GM20000 (cell line): ENCODE measurements at regions not wholly inside any gene's neighbourhood (a gene's known extent, or its start where the extent isn't known, plus 50 kb on each side); places are given as distances from the start of the nearest gene placed in this dataset.
"Not testable (repeated sequence)": the region's sequence is repeated elsewhere in the genome, so short reads cannot be mapped to it uniquely, and the experiment has no call there.

Source experiments
- DNase-seq: peaks from one replicate; pipeline ENCODE4 v3.0.0; 2012; ENCODE audit warnings: low spot score
- TF ChIP-seq, protein P1 (sequence below): IDR thresholded peaks from 2 replicates; pipeline ENCODE4 v1.5.1; 2012; ENCODE audit warnings: mild to moderate bottlenecking, control low read depth; ENCODE audit errors: extremely low read depth, missing control alignments

DNA sequence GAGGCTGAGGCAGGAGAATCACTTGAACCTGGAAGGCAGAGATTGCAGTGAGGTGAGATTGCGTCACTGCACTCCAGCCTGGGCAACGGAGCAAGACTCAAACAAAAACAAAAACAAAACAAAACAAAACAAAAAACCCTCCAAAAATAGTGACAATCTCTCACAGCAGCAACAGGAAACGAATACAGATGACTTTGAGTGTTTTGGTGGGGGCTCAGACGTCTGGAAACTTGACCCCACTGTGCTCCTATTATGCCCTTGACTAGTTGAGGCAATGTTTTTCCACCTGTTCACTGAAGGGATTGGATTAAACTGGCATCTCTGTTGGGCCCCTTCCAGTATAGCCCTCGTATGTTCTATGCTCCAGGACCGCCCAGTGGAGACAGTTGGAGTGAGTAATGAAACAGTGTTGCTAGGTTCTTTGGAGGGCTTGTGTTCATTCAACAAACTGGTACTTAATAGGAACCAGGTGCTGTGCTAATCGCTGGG, 167.0 kb downstream of the UTP18 start:
- DNase-seq = no peak
- TF ChIP-seq, protein P1, sequence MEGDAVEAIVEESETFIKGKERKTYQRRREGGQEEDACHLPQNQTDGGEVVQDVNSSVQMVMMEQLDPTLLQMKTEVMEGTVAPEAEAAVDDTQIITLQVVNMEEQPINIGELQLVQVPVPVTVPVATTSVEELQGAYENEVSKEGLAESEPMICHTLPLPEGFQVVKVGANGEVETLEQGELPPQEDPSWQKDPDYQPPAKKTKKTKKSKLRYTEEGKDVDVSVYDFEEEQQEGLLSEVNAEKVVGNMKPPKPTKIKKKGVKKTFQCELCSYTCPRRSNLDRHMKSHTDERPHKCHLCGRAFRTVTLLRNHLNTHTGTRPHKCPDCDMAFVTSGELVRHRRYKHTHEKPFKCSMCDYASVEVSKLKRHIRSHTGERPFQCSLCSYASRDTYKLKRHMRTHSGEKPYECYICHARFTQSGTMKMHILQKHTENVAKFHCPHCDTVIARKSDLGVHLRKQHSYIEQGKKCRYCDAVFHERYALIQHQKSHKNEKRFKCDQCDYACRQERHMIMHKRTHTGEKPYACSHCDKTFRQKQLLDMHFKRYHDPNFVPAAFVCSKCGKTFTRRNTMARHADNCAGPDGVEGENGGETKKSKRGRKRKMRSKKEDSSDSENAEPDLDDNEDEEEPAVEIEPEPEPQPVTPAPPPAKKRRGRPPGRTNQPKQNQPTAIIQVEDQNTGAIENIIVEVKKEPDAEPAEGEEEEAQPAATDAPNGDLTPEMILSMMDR = no peak

DNA sequence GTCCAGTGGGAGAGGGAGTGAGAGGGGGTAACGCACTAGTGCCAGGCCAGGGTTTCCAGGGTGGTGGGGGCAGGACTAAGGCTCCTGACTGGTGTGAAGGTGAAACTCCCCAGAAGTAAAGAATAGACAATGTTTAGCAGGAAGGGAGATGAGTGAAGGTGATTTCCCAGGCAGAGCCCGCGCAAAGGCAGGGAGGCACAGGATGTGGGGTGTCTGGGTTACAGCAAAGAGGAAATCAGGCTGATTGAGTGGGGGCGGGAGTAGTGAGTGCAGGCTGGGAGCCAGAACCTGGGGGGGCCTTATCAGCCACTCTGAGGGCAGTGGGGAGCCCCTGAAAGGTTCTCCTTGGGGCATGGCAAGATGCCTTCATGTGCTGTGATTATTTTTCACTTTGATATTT, 167.5 kb downstream of the UTP18 start:
- TF ChIP-seq, protein P1 = no peak
- DNase-seq = peak; percentile 54

DNA sequence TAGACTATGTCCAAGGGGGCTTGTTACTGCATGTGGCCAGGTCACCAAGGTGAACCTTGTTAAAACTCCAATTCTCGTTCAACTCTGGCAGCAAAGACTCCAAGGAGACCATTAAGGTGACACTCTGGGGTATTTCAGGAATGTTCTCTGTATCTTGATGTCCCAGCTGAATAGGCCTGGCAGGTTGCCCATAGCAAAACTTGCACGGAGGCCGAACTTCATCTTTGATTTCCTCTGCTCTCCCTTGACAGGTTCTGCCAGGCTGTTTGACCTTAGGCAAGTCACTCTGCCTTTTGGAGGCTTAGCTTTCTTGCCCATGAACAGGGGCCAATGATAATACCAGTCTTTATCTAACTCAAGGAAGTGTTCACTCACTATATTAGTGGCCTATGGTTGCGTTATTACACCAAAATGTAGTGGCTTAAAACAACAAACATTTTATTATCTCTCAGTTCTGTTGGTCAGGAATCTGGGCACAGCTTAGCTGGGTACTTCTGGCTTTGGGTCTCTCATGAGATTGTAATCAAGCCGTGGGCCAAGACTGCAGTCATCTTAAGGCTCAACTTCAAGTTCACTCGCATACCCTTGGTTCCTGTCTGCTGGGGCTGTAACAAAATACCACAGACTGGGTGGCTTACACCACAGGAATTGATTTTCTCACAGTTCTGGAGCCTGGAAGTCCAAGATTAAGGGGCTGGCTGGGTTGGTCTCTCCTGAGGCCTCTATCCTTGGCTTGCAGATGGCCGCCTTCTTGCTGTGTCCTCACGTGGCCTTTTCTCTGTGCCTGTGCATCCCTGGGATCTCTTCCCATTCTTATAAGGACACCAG, 168.5 kb downstream of the UTP18 start:
- no peak for DNase-seq
- TF ChIP-seq, protein P1 = no peak

- not testable (repeated sequence) for DNase-seq
Measured at GRCh38 chr17:51429938-51430337, 169.6 kb downstream of the UTP18 start.

- TF ChIP-seq, protein P1 = no peak
- no peak for DNase-seq
Measured at GRCh38 chr17:51430591-51430990, 170.2 kb downstream of the UTP18 start.

DNA sequence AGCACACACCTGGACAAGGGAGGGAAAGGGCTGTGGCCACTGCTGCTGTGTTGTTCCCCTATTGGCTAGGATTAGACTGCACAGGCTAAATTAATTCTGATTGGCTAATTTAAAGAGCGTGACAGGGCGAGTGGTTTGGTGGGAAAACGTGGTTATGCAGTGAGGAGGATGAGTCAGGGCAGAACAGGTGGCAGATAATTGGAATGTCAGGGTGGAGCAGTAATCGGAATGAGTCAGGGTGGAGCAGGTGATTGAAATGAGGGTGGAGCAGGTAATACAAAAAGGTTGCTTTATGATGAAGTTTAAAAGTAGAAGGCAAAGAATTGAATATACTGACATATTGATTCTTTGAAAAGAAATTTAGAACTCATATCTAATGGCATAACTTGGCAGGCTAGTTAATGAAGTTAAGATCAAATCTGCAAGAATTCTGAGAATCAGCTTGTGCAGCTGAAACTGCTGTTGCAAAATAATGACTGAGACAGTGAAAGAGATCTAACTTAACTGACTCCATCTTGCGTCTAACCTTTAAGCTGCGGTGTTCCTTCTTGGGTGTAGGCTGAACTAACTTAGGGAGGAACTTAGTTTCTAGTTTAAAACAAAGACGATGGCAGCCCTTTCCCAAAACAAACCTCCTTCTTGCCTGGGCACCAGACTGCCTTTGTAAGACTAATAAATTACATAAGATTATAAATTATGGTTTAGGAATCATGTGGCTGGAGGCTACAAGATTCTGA, 174.3 kb downstream of the UTP18 start:
- no peak for DNase-seq
- TF ChIP-seq, protein P1 = no peak

DNA sequence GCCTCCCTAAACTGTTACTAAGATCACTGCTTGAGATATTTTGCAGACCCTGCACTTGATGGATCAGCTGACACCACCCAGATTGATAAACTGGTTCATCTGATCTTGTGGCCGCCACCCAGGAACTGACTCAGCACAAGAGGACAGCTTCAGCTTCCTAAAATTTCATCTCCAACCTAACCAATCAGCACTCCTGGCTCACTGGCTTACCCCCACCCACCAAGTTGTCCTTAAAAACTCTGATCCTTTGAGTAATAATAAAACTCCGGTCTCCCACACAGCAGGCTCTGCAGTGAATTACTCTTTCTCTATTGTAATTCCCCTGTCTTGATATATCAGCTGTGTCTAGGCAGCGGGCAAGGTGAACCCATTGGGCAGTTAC, 174.8 kb downstream of the UTP18 start:
- TF ChIP-seq, protein P1 = no peak
- DNase-seq = no peak
